CD4-positive, alpha-beta T cell treated with Interleukin-12 subunit alpha and Interleukin-12 subunit beta, for 1 hour (primary cell): ENCODE measurements at regions not wholly inside any gene's neighbourhood (a gene's known extent, or its start where the extent isn't known, plus 50 kb on each side); places are given as distances from the start of the nearest gene placed in this dataset.

ENCODE experiments used
- DNase-seq: peaks from one replicate; pipeline ENCODE4 v3.0.0-alpha.2; 2020

DNA sequence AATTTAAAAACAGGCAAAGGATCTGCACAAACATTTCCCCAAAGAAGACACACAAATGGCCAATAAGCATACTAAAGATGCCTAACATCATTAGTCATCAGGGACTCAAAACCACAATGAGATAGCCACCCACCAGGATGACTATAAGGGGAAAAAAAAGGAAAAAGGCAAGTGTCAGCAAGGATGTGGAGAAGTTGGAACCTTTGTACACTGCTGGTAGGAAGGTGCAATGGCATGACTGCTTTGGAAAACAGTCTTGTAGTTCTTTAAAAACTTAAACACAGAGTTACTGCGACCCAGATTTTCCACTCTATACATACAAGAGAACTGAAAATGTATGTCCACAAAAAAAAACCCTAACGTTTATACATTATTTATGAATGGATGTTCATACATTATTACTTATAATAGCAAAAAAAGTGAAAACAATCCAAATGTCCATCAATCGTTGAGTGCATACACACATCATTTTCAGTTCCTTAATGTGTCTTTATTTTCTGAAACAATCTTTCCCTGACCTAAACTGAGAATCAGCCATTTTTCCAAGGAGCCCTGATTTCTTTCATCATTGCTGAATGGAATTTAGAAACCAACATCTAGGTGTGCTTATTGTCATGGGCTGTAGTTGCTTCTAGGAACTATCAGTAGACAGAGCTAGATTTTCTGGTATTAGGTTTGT lies 64.7 kb upstream of the TLK1 start:
- DNase-seq = no peak

DNA sequence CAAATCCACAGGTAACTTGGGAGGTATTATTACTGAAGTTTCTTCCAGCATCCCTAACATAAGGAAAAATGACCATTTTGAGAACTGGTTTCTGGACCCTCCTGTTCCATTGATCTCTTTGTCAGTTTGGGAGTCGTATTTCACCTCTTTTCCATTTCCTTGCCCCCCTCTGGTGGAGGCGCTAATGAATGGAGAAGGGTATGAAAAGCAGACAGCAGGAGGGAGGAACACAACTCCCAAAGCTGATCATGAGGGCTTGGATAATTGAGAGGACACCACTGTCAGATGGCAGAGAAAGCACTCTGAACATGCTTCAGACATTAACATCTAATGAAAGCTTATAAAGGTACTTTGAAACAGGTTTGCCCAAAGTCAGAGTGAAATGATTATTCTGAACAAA lies 56.6 kb upstream of the TLK1 start:
- no peak for DNase-seq

- DNase-seq = no peak
These were observed 55.9 kb upstream of the TLK1 start for GRCh38 chr2:171216631-171217030.

GRCh38 chr2:171214093-171214492 lies 53.4 kb upstream of the TLK1 start:
- no peak for DNase-seq

DNA sequence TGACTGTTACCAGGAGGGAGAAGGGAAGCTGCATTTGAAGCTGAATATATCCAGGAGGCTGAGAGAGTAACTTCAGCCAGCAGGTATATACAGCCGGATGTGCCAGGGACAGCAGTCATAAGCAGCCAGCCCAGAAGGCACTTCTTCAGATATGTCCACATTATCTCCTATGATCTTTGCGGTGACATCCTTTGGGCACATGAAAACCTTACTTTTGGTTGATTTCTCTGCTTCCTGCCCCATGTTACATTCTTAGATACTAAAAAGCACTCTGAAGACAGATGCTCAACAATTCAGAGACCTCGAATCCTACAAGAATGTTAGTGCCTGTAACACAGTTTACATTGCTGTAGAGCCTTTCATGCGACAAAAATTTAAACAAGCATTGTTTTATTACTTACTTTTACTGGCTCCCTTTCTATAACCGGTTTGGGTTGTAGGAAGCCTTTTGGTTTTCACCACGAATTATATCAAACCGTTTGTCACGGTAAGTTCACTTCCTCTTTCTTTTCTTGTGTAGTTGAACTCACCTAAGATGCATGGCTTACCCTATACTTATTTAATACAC lies 50.3 kb upstream of the TLK1 start:
- DNase-seq = peak; percentile 53
